ENCODE measurements at regions not wholly inside any gene's neighbourhood (a gene's known extent, or its start where the extent isn't known, plus 50 kb on each side); places are given as distances from the start of the nearest gene placed in this dataset.

GRCh38 chr1:208604295-208604694 lies 360.1 kb upstream of the PLXNA2 start:
- TF ChIP-seq CTCF (IDR thresholded peaks at IDR 0.05) (no peak), POLR2A (IDR thresholded peaks at IDR 0.05) (no peak), POLR2AphosphoS5 (IDR thresholded peaks at IDR 0.05) (no peak)
